Gastrocnemius medialis (tissue), 4 donors: ENCODE measurements at regions not wholly inside any gene's neighbourhood (a gene's known extent, or its start where the extent isn't known, plus 50 kb on each side); places are given as distances from the start of the nearest gene placed in this dataset.

Experiments
- CTCF ChIP-seq, 5 experiments: fragments of 450-650 bp in 3 of 5; fragments of 200-600 bp in 2 of 5; sonication (generic) in 2 of 5; IDR thresholded peaks in 4 of 5; conservative IDR thresholded peaks in 1 of 5; 1 replicate in 4 of 5; 2 replicates in 1 of 5; pipeline ENCODE4 v1.5.1; 2016 to 2019; ENCODE audit warnings: antibody characterized with exemption in 5 of 5, mild to moderate bottlenecking in 3 of 5, moderate library complexity in 3 of 5
- POLR2A ChIP-seq, 2 donors: fragments of 450-650 bp; IDR thresholded peaks; one replicate each; pipeline ENCODE4 v1.6.1; 2017; ENCODE audit warnings: antibody characterized with exemption in 2 of 2, mild to moderate bottlenecking in 2 of 2, moderate library complexity in 2 of 2

GRCh38 chr4:147040874-147041273 lies 95.2 kb upstream of the TTC29 start:
- no peak for TF ChIP-seq CTCF (IDR thresholded peaks at IDR 0.05 in 4 of 5, conservative IDR thresholded peaks at IDR 0.05 in 1 of 5)
- TF ChIP-seq POLR2A (IDR thresholded peaks at IDR 0.05): no peak
